ENCODE measurements at regions not wholly inside any gene's neighbourhood (a gene's known extent, or its start where the extent isn't known, plus 50 kb on each side); places are given as distances from the start of the nearest gene placed in this dataset.

GRCh38 chr1:79519084-79519760 is 512.7 kb upstream of the ADGRL4 start:
- TF ChIP-seq CTCF (IDR thresholded peaks at IDR 0.05) (no peak), ZFX (IDR thresholded peaks at IDR 0.05; ENCODE audit: borderline replicate concordance) (no peak)
